HG03432 (cell line): ENCODE measurements at regions not wholly inside any gene's neighbourhood (a gene's known extent, or its start where the extent isn't known, plus 50 kb on each side); places are given as distances from the start of the nearest gene placed in this dataset.

Experiments
- ATAC-seq: cut with Tn5 transposase; IDR thresholded peaks from one replicate; pipeline ENCODE4 v1.9.1; 2021; ENCODE audit warnings: mild to moderate bottlenecking, moderate library complexity; ENCODE audit not compliant: unreplicated experiment

GRCh38 chr9:109880276-109881169, 100.5 kb downstream of the PALM2AKAP2 start:
- ATAC-seq, result peak; percentile 80

- ATAC-seq, result no peak
Measured at GRCh38 chr9:109883623-109884022, 103.6 kb downstream of the PALM2AKAP2 start.

- ATAC-seq, result no peak
Measured at GRCh38 chr9:109886041-109886440, 106.0 kb downstream of the PALM2AKAP2 start.

DNA sequence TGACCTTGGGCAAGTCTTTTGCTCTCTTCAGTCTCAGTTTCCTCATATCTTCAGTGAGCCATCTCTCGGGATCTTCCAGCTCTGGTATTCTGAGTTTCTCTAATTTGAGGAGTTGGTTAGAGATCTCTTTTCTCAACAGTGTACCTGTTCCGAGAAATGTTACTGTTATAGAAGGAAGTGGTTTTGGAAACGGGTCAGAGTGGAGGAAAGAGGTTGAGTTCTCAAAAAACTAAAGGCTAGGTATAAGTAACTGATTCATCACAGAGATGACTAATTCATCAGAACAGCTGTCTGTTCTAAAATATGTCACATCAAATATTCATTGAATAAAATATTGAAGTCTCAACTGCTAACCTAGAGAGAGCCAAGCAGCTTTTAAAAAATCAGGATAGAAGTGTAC, 106.6 kb downstream of the PALM2AKAP2 start:
- peak; percentile 79 for ATAC-seq

DNA sequence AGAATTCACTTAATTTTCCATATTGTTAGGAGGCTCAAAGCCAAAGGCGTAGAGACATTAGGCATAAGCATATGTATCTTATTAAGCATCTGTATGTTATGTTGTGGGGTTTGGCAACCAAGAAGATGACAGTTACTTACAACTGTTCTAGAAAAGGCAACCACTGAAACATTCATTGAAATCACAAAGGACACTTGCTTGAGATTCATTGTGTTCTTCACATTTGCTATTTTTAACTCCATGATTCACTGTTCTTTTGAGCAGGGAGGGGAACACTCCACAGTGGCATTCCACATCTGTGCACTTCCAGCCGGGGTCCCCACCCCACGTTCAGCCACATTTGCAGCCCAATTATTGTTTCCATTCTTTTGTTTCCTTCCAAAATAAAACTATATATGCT, 107.1 kb downstream of the PALM2AKAP2 start:
- peak; percentile 40 for ATAC-seq

- ATAC-seq, result no peak
Measured at GRCh38 chr9:109888695-109889094, 108.7 kb downstream of the PALM2AKAP2 start.

DNA sequence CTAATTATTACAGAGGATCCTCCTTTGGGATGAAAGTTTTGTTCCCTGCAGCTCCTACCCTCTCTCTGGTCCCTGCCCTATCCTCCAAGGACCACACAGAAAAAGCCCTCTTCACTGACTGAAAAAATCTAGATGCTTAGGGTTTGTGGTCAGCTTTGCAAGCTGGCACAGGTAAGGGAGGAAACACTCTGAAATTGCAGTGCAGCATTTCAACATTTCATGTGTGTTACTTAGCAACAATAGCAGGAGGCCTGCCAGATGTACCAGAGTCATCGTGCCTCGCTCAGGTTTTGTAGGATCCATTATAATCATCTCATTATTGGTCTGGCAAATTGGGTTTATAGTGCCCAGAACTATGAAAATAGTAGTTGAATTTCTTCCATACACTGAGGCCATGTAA, 109.5 kb downstream of the PALM2AKAP2 start:
- no peak for ATAC-seq

- peak; percentile 63 for ATAC-seq
Measured at GRCh38 chr9:109893241-109893640, 113.2 kb downstream of the PALM2AKAP2 start.

GRCh38 chr9:109894473-109894872, 114.5 kb downstream of the PALM2AKAP2 start:
- no peak for ATAC-seq

DNA sequence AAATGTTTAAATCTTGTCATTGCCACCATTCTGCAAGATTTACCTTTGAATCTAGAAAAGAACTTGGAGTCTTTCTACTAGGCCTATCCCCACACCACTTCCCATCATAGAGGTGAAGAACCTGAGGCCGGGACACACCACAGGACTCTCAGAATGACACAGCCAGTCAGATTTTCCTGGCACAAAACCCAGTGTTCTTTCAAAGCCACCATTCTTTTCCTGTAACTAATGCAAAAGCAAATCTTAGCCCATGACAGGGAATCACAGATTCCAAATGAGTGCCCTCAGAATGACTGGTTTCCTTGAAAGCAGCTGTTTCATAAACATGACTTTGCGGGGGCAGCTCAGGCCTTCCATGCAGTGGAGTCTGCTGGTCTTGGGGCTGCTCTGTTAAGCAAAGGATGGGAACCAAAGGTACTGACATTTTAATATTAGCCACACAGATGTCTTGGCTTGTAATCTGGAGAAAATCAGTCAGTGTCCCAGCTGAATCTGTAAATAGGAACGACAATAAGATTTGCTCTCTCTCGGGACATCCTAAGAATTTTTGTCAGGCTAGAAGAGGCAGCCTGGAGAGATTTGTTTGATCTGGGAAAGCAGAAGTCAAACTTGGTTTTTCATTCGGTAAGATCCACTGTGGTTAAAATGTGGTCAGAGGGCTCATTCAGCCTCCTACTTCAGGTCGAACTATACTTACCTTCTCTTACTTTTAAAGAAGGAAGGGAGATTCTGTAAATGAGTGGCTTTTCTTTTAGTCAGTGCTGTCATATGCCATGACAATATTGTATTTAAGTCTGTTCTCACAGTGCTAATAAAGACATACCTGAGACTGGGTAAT, 115.1 kb downstream of the PALM2AKAP2 start:
- ATAC-seq, result peak; percentile 72

- no peak for ATAC-seq
Measured at GRCh38 chr9:109901201-109901600, 121.2 kb downstream of the PALM2AKAP2 start.

DNA sequence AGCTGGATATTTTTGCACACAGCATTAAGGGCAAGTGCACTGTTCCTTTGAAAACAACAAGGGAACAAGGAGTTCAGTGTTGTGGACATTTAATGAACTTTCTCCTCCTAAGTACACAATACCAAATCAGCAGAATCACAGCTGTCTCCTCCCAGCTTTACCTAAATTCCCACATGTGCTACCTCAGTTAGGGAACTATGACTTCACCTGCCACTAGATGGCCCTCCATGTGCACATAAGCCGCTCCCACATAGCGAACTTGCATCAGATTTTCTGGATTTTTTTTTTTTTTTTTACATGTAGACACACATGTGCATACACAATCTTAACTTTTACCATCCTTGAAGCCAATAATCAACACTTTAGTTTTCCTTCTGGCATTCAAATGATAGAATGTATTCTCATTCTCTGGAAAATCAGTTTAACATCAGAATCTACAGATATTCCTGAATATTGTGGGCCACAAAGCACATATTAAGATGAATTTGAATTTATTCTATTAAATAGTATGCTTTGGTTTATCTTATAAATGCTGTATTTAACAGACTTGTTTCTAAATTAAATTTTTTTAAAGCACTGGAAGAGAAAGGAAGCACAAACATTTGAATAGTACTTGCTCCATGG, 123.6 kb downstream of the PALM2AKAP2 start:
- peak; percentile 38 for ATAC-seq

GRCh38 chr9:109904666-109905065, 124.7 kb downstream of the PALM2AKAP2 start:
- ATAC-seq, result no peak

DNA sequence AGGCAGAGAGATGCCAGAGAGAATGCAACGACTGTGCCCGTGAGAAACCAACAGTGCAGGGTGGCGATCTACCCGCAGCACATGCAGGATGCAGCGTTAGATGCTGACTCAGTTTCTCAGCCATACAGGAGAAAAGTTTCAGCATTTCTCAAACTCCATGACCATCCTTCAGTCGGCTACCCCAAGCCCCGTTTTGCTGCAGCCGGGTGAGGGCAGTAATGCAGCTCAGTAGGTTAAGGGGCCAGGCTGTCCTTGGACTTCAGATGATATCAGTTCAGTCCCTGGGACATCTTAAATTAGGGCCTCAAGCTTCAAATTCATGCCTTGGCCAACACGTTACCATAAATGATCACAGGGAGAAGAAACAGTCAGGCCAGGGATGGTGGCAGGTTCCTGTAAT, 125.5 kb downstream of the PALM2AKAP2 start:
- ATAC-seq, result no peak

DNA sequence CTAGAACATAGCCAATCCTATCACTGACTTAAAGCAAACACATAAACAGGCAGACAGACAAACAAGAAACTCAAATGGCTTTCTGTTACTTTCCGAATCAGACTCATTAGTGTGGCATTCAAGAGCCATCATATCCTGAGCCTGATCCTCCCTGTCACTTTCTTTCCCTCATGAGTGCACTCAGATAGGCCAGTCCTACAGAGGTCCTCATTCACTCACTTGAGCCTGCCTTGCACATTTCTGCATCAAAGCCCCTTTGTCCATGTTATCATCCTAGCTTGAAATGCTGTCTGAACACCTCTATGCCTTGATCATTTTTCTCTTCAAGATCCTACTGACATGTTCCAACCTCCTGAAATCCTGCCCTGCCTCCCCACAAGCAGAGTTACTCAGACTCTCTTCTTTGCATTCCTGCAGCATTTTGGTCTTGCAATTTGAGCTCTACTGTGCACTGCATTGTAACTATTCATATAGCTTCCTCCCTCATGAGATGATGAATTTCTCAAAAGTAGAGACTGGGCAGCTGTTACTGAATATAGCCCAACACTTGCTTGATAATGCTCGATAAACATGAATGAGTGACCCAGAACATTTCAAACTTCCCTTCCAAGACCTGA, 126.9 kb downstream of the PALM2AKAP2 start:
- peak; percentile 23 for ATAC-seq

DNA sequence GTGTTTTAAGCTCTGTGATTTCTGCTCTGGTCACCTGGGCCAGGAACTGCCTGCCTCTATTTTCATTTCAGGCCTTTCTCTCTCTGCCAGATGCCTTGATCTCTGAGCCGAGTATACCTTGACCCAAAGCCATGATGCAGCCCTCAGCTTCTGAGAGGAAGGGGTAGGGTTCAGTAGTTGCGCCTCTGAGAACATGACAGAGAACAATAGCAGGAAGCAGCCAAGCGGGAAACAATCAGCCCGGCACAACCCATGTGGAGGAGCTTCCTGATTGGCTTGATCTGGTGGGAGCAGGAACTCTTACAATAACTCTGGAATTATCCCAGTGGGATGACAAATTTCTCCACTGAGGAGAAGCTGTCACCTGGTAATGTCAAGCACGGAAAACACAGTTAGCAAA, 127.4 kb downstream of the PALM2AKAP2 start:
- peak; percentile 86 for ATAC-seq

- ATAC-seq, result peak; percentile 8
Measured at GRCh38 chr9:109907810-109908458, 127.9 kb downstream of the PALM2AKAP2 start.

DNA sequence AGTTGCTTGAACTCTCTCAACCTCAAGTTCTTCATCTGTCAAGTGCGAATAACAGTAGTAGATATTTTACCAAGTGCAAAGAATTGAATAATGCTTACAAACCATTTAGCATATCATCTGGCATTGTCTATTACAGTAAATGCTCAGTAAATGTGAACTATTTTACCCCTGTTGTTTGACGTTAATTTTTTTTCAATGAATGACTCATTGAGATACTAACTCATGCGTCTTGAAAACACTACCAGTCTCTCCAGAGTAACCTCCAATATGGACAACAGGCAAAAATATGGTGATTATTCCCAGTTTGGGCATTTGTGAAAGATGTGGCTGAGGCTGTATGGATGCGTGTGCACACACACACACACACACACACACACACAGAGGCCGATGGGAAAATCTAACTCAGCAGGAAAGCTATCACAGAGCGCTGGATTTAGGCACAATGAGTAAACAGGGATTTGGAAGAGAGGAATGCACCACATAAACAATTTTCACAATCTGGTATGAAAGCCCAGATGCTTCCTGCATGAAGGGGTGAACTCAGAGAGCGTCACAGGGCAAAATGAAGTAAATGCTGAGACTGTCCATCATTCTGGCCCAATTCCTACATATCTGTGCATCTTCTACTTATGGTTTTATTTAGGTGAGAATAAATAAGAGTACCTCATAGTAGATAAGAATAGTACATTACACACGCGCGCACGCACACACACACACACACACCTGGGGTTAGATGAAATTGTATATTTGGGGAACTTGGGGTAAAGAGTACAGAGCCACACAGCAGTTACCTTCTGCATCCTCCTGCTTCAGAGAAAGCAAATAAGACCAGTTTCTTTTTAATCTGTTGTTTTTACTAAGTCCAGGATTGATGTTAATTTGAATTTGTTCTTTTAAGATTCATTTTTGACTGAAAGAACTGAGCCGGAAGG, 128.7 kb downstream of the PALM2AKAP2 start:
- no peak for ATAC-seq
